ENCODE measurements at regions not wholly inside any gene's neighbourhood (a gene's known extent, or its start where the extent isn't known, plus 50 kb on each side); places are given as distances from the start of the nearest gene placed in this dataset.

- TF ChIP-seq CTCF (IDR thresholded peaks at IDR 0.05) (no peak), POLR2A (IDR thresholded peaks at IDR 0.05) (no peak)
These were observed 445.6 kb upstream of the FLRT2 start for GRCh38 chr14:85084344-85084743.
